Caco-2 (cell line): ENCODE measurements at regions not wholly inside any gene's neighbourhood (a gene's known extent, or its start where the extent isn't known, plus 50 kb on each side); places are given as distances from the start of the nearest gene placed in this dataset.

Experiments used
- BruUV-seq: library from RNA; stranded (reverse); fragments of 400-500 nt; replicated peaks from 2 replicates; lab custom pipeline; 2021; lab: Mats Ljungman, UMichigan
- CTCF ChIA-PET: fragments of 300-600 bp; sonication (Branson Sonifier 250); formaldehyde crosslinking; loops from one replicate; lab custom pipeline; 2022; ENCODE audit warnings: antibody characterized with exemption; lab: Charles Lee
- POLR2A ChIA-PET: fragments of 300-600 bp; sonication (Branson Sonifier 250); formaldehyde crosslinking; loops from one replicate; lab custom pipeline; 2022; ENCODE audit warnings: antibody characterized with exemption; lab: Charles Lee
- DNase-seq, 2 experiments: peaks; one replicate each; pipeline versions ENCODE4 v3.0.0 to v3.0.0-alpha.2; 2020 to 2022
- H3K27me3 ChIP-seq: replicated peaks from 2 replicates; pipeline ENCODE4 v1.6.0; 2011; ENCODE audit warnings: low read length; ENCODE audit not compliant: control insufficient read depth, insufficient read depth
- H3K36me3 ChIP-seq: 2 replicates; pipeline ENCODE4 v1.5.1; 2011; ENCODE audit warnings: low read length; ENCODE audit not compliant: control insufficient read depth, insufficient read depth
- H3K4me1 ChIP-seq: fragments of 250-450 bp; sonication (Bioruptor Pico); 2 replicates; pipeline ENCODE4 v1.5.1; 2020; ENCODE audit warnings: mild to moderate bottlenecking
- H3K4me3 ChIP-seq: 2 replicates; pipeline ENCODE4 v1.5.1; 2011; ENCODE audit warnings: low read depth, mild to moderate bottlenecking, control low read depth, low read length
- H3K9me3 ChIP-seq: fragments of 250-450 bp; sonication (Bioruptor Pico); 2 replicates; pipeline ENCODE4 v1.5.1; 2020; ENCODE audit warnings: mild to moderate bottlenecking, moderate library complexity
- H3K27ac Mint-ChIP-seq: one replicate; pipeline ENCODE4 v1.8.0; 2022; ENCODE audit warnings: mixed read lengths; ENCODE audit not compliant: unreplicated experiment
- H3K27me3 Mint-ChIP-seq: one replicate; pipeline ENCODE4 v1.8.0; 2022; ENCODE audit warnings: mixed read lengths; ENCODE audit not compliant: insufficient read depth, unreplicated experiment
- H3K36me3 Mint-ChIP-seq: one replicate; pipeline ENCODE4 v1.8.0; 2022; ENCODE audit warnings: mild to moderate bottlenecking, mixed read lengths; ENCODE audit not compliant: insufficient read depth, unreplicated experiment
- H3K4me1 Mint-ChIP-seq: one replicate; pipeline ENCODE4 v1.8.0; 2022; ENCODE audit warnings: low read depth, mixed read lengths; ENCODE audit not compliant: unreplicated experiment
- H3K4me3 Mint-ChIP-seq: one replicate; pipeline ENCODE4 v1.8.0; 2022; ENCODE audit warnings: mild to moderate bottlenecking, moderate library complexity, mixed read lengths; ENCODE audit not compliant: unreplicated experiment
- H3K9me3 Mint-ChIP-seq: one replicate; pipeline ENCODE4 v1.8.0; 2022; ENCODE audit warnings: mixed read lengths; ENCODE audit not compliant: unreplicated experiment
- intact Hi-C: fragments of 100-400 bp; cut with micrococcal nuclease; formaldehyde crosslinking; loops from one replicate; pipeline ENCODE4 v1.10.0; 2022; ENCODE audit not compliant: unreplicated experiment
- TF ChIP-seq, protein P1 (sequence below), 2 experiments: fragments of 200-600 bp in 1 of 2; IDR thresholded peaks; 1 replicate in 1 of 2; 2 replicates in 1 of 2; pipeline versions ENCODE4 v1.5.1 to v1.8.0; 2011 to 2022; ENCODE audit warnings: antibody characterized with exemption in 1 of 2, control low read depth in 1 of 2, inconsistent platforms in 1 of 2, low read depth in 1 of 2, low read length in 1 of 2, mild to moderate bottlenecking in 1 of 2, moderate library complexity in 1 of 2; ENCODE audit not compliant: insufficient read depth in 1 of 2, severe bottlenecking in 1 of 2, unreplicated experiment in 1 of 2

DNA sequence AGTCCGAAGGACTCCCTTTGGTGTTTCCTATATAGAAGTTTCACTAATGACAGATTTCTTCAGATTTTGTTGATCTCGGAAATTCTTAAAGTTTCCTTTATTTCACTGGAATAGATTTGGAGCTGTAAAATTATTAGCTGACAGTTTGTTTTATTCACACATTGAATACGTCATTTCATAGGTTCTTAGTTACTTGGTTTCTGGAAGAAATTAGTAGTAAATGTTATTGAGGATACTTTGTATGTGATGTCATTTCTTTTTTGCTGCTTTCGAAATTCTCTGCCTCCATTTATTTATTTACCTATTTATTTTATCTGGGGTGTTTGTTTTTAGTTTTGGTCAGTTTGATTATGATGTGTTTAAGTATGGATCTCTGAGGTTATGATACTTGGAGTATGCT, 1205.9 kb upstream of the GYPC start:
- ChIA-PET POLR2A (no interaction called here), CTCF (no interaction called here)
- Mint-ChIP-seq H3K4me1 (no peaks in the 10 kb centered on the region), H3K27me3 (peaks cover 4% of the 10 kb centered on the region), H3K4me3 (no peak overlapping the region), H3K36me3 (no peaks in the 10 kb centered on the region), H3K9me3 (no peaks in the 10 kb centered on the region), H3K27ac (no peak overlapping the region)
- BruUV-seq: no TSS peak
- Histone ChIP-seq H3K36me3 (no peaks in the 10 kb centered on the region), H3K4me1 (no peaks in the 10 kb centered on the region), H3K27me3 (no peaks in the 10 kb centered on the region), H3K4me3 (no peak overlapping the region), H3K9me3 (no peaks in the 10 kb centered on the region; the same call in 1 of the 2 replicates)
- intact Hi-C loops: no loop called here
- DNase-seq: no peak
- TF ChIP-seq, protein P1, sequence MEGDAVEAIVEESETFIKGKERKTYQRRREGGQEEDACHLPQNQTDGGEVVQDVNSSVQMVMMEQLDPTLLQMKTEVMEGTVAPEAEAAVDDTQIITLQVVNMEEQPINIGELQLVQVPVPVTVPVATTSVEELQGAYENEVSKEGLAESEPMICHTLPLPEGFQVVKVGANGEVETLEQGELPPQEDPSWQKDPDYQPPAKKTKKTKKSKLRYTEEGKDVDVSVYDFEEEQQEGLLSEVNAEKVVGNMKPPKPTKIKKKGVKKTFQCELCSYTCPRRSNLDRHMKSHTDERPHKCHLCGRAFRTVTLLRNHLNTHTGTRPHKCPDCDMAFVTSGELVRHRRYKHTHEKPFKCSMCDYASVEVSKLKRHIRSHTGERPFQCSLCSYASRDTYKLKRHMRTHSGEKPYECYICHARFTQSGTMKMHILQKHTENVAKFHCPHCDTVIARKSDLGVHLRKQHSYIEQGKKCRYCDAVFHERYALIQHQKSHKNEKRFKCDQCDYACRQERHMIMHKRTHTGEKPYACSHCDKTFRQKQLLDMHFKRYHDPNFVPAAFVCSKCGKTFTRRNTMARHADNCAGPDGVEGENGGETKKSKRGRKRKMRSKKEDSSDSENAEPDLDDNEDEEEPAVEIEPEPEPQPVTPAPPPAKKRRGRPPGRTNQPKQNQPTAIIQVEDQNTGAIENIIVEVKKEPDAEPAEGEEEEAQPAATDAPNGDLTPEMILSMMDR (IDR thresholded peaks at IDR 0.05; ENCODE audit: insufficient read depth in 1 of 2, low read depth in 1 of 2, low read length in 1 of 2, severe bottlenecking in 1 of 2, unreplicated experiment in 1 of 2): no peak

DNA sequence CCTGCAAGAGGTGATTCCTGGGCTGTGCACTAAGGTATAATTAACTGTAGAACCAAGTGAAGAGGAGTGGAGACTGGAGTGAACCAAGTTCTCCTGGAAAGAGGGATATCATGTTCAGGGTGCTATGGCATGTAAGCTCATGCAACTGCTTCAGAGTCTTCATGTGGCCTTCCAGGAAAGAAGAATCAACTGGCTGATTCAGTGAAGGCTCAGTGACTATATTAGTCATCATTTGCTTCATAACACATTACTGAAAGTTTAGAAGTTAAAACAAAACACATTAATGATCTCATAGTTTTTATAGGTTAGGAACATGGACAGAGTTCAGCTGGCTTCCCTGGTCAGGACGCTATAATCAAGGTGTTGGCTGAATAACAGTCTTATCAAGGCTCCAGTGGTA, 1200.8 kb upstream of the GYPC start:
- no peaks in the 10 kb centered on the region; the same call in 1 of the 2 replicates for H3K9me3 ChIP-seq
- no peaks in the 10 kb centered on the region for H3K4me1 ChIP-seq
- Mint-ChIP-seq H3K27ac (no peak overlapping the region), H3K4me3 (no peak overlapping the region), H3K27me3 (peaks cover 7% of the 10 kb centered on the region), H3K36me3 (no peaks in the 10 kb centered on the region), H3K4me1 (no peaks in the 10 kb centered on the region), H3K9me3 (no peaks in the 10 kb centered on the region)
- CTCF ChIA-PET: no interaction called here
- H3K4me3 ChIP-seq: no peak overlapping the region
- BruUV-seq: no TSS peak
- H3K27me3 ChIP-seq: no peaks in the 10 kb centered on the region
- intact Hi-C loops: no loop called here
- DNase-seq: no peak
- no peaks in the 10 kb centered on the region for H3K36me3 ChIP-seq
- POLR2A ChIA-PET: no interaction called here
- TF ChIP-seq, protein P1 (IDR thresholded peaks at IDR 0.05; ENCODE audit: insufficient read depth in 1 of 2, low read depth in 1 of 2, low read length in 1 of 2, severe bottlenecking in 1 of 2, unreplicated experiment in 1 of 2): no peak

DNA sequence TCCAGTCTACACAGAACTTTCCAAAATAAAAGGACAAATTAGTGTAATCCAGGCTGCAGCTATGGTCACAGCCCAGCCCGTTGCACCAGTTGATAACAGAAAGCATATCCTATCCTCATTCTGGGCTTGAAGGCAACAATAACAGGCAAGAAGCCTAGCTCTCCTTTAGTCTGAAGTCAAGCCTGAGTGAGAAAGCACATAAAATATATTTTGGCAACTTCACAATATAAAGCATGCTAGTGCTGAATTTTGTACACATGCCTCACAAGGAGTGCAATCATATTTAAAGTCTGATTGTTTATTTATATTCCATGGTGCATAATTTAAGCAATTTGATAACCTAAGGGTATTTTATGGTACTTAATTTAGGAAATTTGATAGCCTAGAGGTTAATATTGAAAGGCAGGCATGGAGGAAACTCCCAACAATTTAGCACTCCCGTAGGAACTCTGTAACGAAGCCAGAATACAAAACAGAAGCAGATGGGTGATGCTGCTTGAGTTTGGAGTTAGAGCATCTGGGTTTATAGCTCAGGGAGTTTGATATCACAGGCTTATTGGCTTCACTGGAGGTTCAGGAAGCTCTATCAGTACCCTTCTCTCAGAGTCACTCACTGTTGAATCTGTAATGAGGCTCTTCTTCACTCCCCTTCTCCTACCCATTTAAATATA, 1199.1 kb upstream of the GYPC start:
- Mint-ChIP-seq H3K36me3 (no peaks in the 10 kb centered on the region), H3K4me1 (no peaks in the 10 kb centered on the region), H3K27me3 (peaks cover 7% of the 10 kb centered on the region), H3K4me3 (no peak overlapping the region), H3K27ac (no peak overlapping the region), H3K9me3 (no peaks in the 10 kb centered on the region)
- H3K4me3 ChIP-seq: no peak overlapping the region
- ChIA-PET CTCF (no interaction called here), POLR2A (no interaction called here)
- H3K4me1 ChIP-seq: no peaks in the 10 kb centered on the region
- TF ChIP-seq, protein P1 (IDR thresholded peaks at IDR 0.05; ENCODE audit: insufficient read depth in 1 of 2, low read depth in 1 of 2, low read length in 1 of 2, severe bottlenecking in 1 of 2, unreplicated experiment in 1 of 2): no peak
- no peaks in the 10 kb centered on the region for H3K9me3 ChIP-seq
- H3K36me3 ChIP-seq: no peaks in the 10 kb centered on the region
- BruUV-seq: no TSS peak
- DNase-seq: no peak
- intact Hi-C loops: no loop called here
- no peaks in the 10 kb centered on the region for H3K27me3 ChIP-seq
